B cell (primary cell): ENCODE measurements at regions not wholly inside any gene's neighbourhood (a gene's known extent, or its start where the extent isn't known, plus 50 kb on each side); places are given as distances from the start of the nearest gene placed in this dataset.

Source experiments
- EZH2 ChIP-seq: IDR thresholded peaks from 2 replicates; pipeline ENCODE4 v1.6.1; 2012; ENCODE audit warnings: borderline replicate concordance, low read depth, mild to moderate bottlenecking, moderate library complexity, low read length; ENCODE audit not compliant: insufficient read depth, poor library complexity, severe bottlenecking
- TF ChIP-seq, protein P1 (sequence below): fragments of 200-600 bp; IDR thresholded peaks from one replicate; pipeline ENCODE4 v1.8.0; 2022; ENCODE audit warnings: antibody characterized with exemption, mild to moderate bottlenecking

DNA sequence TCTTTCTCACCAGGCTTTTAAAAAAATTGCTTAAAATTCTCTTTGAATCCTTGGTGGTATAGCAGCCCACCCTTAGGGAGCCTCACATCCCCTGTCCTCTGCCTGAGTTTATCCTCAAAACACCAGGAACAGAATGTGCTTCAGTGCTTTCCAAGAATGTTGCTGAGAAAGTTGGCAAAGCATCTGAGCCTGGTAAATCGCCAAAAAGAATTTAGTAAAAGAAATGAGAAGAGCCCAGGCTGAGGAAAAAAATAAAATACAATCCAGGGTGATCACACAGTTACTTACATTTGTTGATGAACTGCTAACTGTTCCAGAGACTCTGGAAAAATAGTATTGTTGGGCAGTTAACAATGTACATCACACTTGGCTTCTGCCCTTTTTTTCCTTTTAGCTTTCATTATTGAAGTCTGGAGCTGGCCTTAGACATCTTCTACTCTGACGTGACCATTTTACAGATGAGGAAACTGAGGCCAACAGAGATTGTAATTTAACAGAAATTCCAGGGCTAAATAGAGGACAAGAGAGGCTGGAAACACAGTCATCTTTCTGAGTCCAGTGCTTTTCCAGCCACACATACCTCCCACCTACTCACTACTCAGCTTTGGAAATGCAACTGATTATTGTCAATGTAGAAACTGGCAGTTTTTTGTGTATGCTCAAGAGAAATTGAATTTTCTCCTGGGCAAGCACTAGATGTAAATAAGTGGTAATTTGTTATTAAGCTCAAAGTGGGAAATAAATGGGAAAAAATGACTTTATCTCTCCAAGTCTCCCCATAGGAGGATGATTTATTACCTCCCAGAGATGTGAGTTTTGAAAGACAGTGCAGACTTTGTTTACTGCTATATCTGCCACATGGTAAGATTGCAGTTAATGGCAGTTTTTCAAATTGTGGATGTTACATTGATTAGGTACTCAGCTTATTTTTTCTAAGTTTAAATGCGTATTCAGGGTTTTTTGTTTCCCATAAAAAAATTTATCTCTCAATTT, 86.7 kb upstream of the ALDH1A1 start:
- TF ChIP-seq, protein P1, sequence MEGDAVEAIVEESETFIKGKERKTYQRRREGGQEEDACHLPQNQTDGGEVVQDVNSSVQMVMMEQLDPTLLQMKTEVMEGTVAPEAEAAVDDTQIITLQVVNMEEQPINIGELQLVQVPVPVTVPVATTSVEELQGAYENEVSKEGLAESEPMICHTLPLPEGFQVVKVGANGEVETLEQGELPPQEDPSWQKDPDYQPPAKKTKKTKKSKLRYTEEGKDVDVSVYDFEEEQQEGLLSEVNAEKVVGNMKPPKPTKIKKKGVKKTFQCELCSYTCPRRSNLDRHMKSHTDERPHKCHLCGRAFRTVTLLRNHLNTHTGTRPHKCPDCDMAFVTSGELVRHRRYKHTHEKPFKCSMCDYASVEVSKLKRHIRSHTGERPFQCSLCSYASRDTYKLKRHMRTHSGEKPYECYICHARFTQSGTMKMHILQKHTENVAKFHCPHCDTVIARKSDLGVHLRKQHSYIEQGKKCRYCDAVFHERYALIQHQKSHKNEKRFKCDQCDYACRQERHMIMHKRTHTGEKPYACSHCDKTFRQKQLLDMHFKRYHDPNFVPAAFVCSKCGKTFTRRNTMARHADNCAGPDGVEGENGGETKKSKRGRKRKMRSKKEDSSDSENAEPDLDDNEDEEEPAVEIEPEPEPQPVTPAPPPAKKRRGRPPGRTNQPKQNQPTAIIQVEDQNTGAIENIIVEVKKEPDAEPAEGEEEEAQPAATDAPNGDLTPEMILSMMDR, result no peak
- no peak for TF ChIP-seq EZH2
